Parathyroid adenoma (tissue), 2 donors: ENCODE measurements at regions not wholly inside any gene's neighbourhood (a gene's known extent, or its start where the extent isn't known, plus 50 kb on each side); places are given as distances from the start of the nearest gene placed in this dataset.

Experiments
- H2AFZ ChIP-seq: fragments of 300-600 bp; sonication (generic); one replicate; pipeline ENCODE4 v1.7.0; 2017; ENCODE audit warnings: antibody characterized with exemption, mild to moderate bottlenecking
- H3K27ac ChIP-seq: fragments of 300-600 bp; sonication (generic); one replicate; pipeline ENCODE4 v1.7.0; 2017
- H3K27me3 ChIP-seq: fragments of 300-600 bp; sonication (generic); one replicate; pipeline ENCODE4 v1.7.0; 2017; ENCODE audit warnings: low read length; ENCODE audit not compliant: control insufficient read depth, insufficient read depth
- H3K36me3 ChIP-seq: fragments of 300-600 bp; sonication (generic); one replicate; pipeline ENCODE4 v1.7.0; 2017; ENCODE audit warnings: low read length; ENCODE audit not compliant: control insufficient read depth, insufficient read depth
- H3K4me1 ChIP-seq: fragments of 300-600 bp; sonication (generic); one replicate; pipeline ENCODE4 v1.7.0; 2017; ENCODE audit warnings: control low read depth
- H3K4me2 ChIP-seq: fragments of 300-600 bp; sonication (generic); one replicate; pipeline ENCODE4 v1.7.0; 2017; ENCODE audit warnings: low read length
- H3K4me3 ChIP-seq: fragments of 300-600 bp; sonication (generic); one replicate; pipeline ENCODE4 v1.7.0; 2017; ENCODE audit warnings: low read depth, low read length
- H3K79me2 ChIP-seq: fragments of 300-600 bp; sonication (generic); one replicate; pipeline ENCODE4 v1.7.0; 2017; ENCODE audit warnings: control low read depth
- H3K9ac ChIP-seq: fragments of 300-600 bp; sonication (generic); one replicate; pipeline ENCODE4 v1.7.0; 2017; ENCODE audit warnings: mild to moderate bottlenecking
- H3K9me3 ChIP-seq: fragments of 300-600 bp; sonication (generic); one replicate; pipeline ENCODE4 v1.7.0; 2017; ENCODE audit warnings: low read length; ENCODE audit not compliant: control insufficient read depth
- CTCF ChIP-seq: fragments of 300-600 bp; sonication (generic); IDR thresholded peaks from one replicate; pipeline ENCODE4 v1.7.0; 2017; ENCODE audit warnings: antibody characterized with exemption, mild to moderate bottlenecking
- donor health status: primary hyperparathyroidism.

GRCh38 chr1:30248373-30248772, 475.0 kb downstream of the MATN1 start:
- no peak overlapping the region for H3K27ac ChIP-seq
- H2AFZ ChIP-seq: no peak overlapping the region
- H3K79me2 ChIP-seq: no peaks in the 10 kb centered on the region
- no peak for TF ChIP-seq CTCF
- no peaks in the 10 kb centered on the region for H3K27me3 ChIP-seq
- no peaks in the 10 kb centered on the region for H3K4me1 ChIP-seq
- H3K4me2 ChIP-seq: no peak overlapping the region
- H3K4me3 ChIP-seq: no peak overlapping the region
- H3K9me3 ChIP-seq: no peaks in the 10 kb centered on the region
- no peaks in the 10 kb centered on the region for H3K36me3 ChIP-seq
- no peak overlapping the region for H3K9ac ChIP-seq

- Histone ChIP-seq H3K9ac (no peak overlapping the region), H3K27me3 (no peaks in the 10 kb centered on the region), H3K9me3 (no peaks in the 10 kb centered on the region), H3K79me2 (no peaks in the 10 kb centered on the region), H3K36me3 (no peaks in the 10 kb centered on the region), H3K4me2 (no peak overlapping the region), H3K4me1 (no peaks in the 10 kb centered on the region), H3K4me3 (no peak overlapping the region), H3K27ac (no peak overlapping the region), H2AFZ (no peak overlapping the region)
- no peak for TF ChIP-seq CTCF
These were observed 478.6 kb downstream of the MATN1 start for GRCh38 chr1:30244801-30245200.

- no peak overlapping the region for H3K9ac ChIP-seq
- H2AFZ ChIP-seq: no peak overlapping the region
- no peak overlapping the region for H3K27ac ChIP-seq
- H3K4me3 ChIP-seq: no peak overlapping the region
- no peak overlapping the region for H3K4me2 ChIP-seq
- no peaks in the 10 kb centered on the region for H3K4me1 ChIP-seq
- H3K27me3 ChIP-seq: no peaks in the 10 kb centered on the region
- no peaks in the 10 kb centered on the region for H3K9me3 ChIP-seq
- no peak for TF ChIP-seq CTCF
- H3K36me3 ChIP-seq: no peaks in the 10 kb centered on the region
- H3K79me2 ChIP-seq: no peaks in the 10 kb centered on the region
These were observed 480.5 kb downstream of the MATN1 start for GRCh38 chr1:30242722-30243457.

GRCh38 chr1:30242168-30242567, 481.2 kb downstream of the MATN1 start:
- Histone ChIP-seq H2AFZ (no peak overlapping the region), H3K4me1 (no peaks in the 10 kb centered on the region), H3K27ac (no peak overlapping the region), H3K27me3 (no peaks in the 10 kb centered on the region), H3K9ac (no peak overlapping the region), H3K4me3 (no peak overlapping the region), H3K9me3 (no peaks in the 10 kb centered on the region), H3K4me2 (no peak overlapping the region), H3K79me2 (no peaks in the 10 kb centered on the region), H3K36me3 (no peaks in the 10 kb centered on the region)
- TF ChIP-seq CTCF: no peak

GRCh38 chr1:30241681-30242080, 481.7 kb downstream of the MATN1 start:
- Histone ChIP-seq H3K9me3 (no peaks in the 10 kb centered on the region), H3K4me1 (no peaks in the 10 kb centered on the region), H3K36me3 (no peaks in the 10 kb centered on the region), H3K27ac (no peak overlapping the region), H3K4me2 (no peak overlapping the region), H3K79me2 (no peaks in the 10 kb centered on the region), H2AFZ (no peak overlapping the region), H3K9ac (no peak overlapping the region), H3K4me3 (no peak overlapping the region), H3K27me3 (no peaks in the 10 kb centered on the region)
- no peak for TF ChIP-seq CTCF
